ENCODE measurements at regions not wholly inside any gene's neighbourhood (a gene's known extent, or its start where the extent isn't known, plus 50 kb on each side); places are given as distances from the start of the nearest gene placed in this dataset.
A peak's percentile ranks its signal among the peaks of the same experiment; 100 is the strongest.

GRCh38 chr6:94130478-94130877, 711.1 kb upstream of the EPHA7 start:
- no peak for DNase-seq (ENCODE audit: low read depth in 4 of 4, low spot score in 2 of 4)

- no peak for DNase-seq (ENCODE audit: low read depth in 4 of 4, low spot score in 2 of 4)
Measured at GRCh38 chr6:94129926-94130325, 710.6 kb upstream of the EPHA7 start.

- no peak for DNase-seq (ENCODE audit: low read depth in 4 of 4, low spot score in 2 of 4)
Measured at GRCh38 chr6:94127716-94128115, 708.4 kb upstream of the EPHA7 start.

- DNase-seq (ENCODE audit: low read depth in 4 of 4, low spot score in 2 of 4) = no peak
Measured at GRCh38 chr6:94124333-94124732, 705.0 kb upstream of the EPHA7 start.

DNA sequence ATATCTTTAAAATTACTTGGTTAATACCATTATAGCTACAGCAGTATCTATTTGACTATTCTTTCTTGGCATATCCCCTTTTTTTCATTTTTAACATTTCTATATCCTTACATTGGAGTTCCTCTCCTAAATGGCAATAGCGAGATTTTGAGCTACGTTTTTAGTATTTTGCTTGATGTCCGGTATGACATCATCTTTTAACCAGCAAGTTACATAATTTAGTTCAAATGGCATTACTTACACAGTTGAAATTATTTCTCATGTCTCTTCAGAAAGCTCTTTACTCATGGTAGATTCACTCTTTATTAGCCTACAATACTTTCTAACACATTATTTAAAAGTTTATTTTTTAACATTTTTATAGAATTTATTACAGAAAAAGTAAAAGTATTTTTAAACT, 701.7 kb upstream of the EPHA7 start:
- DNase-seq (ENCODE audit: low read depth in 4 of 4, low spot score in 2 of 4) = no peak

DNA sequence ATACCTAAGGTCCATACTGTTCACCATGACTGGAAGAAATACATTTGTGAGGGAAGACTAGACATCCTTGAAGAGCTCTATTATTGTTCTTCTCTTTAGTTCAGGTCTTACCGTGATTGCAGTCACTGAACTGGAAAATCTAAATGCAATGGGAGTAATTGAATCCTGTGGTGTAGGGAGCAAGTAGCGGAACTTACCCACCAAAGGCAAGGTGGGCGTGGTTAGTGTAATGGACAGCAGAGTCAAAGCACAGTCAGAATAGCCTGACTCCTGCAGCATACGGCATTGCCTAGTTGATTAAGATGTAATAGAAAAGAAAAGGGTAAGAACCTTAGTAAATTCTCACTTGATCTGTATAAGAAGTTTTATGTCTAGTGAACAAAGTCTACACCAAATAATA, 679.7 kb upstream of the EPHA7 start:
- DNase-seq (ENCODE audit: low read depth in 4 of 4, low spot score in 2 of 4) = no peak

- no peak for DNase-seq (ENCODE audit: low read depth in 4 of 4, low spot score in 2 of 4)
Measured at GRCh38 chr6:94095961-94096360, 676.6 kb upstream of the EPHA7 start.

GRCh38 chr6:94089941-94090340, 670.6 kb upstream of the EPHA7 start:
- DNase-seq (ENCODE audit: low read depth in 4 of 4, low spot score in 2 of 4) = no peak

- DNase-seq (ENCODE audit: low read depth in 4 of 4, low spot score in 2 of 4) = no peak
Measured at GRCh38 chr6:94088870-94089269, 669.5 kb upstream of the EPHA7 start.

GRCh38 chr6:94074764-94075163, 655.4 kb upstream of the EPHA7 start:
- DNase-seq (ENCODE audit: low read depth in 4 of 4, low spot score in 2 of 4) = no peak

- DNase-seq (ENCODE audit: low read depth in 4 of 4, low spot score in 2 of 4) = no peak
Measured at GRCh38 chr6:94071835-94072234, 652.5 kb upstream of the EPHA7 start.

DNA sequence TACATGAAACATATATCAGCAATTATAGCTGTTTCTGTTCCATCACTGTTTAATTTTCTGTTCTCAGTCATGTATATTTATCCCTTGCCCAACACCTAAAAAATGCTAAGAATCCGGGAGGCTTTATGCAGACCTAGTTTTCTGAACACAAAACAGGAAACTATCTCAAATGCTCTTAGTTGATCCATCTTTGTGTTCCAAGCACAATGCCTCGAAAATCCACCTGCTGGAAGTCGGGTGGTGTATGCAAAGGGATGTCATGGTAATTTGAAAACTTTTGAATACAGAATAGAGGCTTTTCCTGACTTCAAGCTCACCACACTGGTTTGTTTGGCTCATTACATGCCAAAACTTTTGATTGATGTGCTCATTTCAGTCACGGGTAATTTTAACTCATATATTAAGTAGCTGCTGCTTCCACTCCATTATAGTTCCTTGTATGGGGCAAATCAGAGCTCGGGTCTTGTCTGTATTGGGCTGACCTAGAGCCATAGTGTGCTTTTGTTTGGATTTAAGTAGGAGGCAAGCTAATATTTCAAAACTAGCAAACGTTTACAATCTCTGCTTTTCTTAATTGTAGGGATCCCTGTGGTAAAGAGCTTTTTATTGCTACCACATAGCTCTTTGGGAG, 646.5 kb upstream of the EPHA7 start:
- DNase-seq (ENCODE audit: low read depth in 4 of 4, low spot score in 2 of 4) = no peak

DNA sequence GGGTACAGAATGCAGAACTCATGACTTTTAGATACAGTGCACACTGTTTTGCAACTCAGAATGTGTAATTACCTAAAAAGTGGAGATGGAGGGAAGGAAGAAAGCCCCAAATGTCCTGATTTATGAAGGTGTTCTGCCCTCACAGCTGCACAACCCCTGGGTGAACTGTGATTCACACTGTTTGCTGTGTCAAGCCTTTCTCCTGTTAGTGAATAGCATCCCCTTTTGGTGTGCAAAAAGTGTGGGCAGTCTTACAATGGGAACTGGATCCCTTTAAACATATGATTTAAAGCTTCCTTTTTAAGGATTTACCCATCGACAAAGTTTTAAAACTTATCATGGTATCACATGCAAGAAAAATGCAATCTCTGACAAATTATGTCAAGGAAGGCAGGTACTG, 633.4 kb upstream of the EPHA7 start:
- peak in 1 of 4 donors; percentile 21 for DNase-seq (ENCODE audit: low read depth in 4 of 4, low spot score in 2 of 4)

- DNase-seq (ENCODE audit: low read depth in 4 of 4, low spot score in 2 of 4) = no peak
Measured at GRCh38 chr6:94050515-94050914, 631.2 kb upstream of the EPHA7 start.

GRCh38 chr6:94049001-94049400, 629.6 kb upstream of the EPHA7 start:
- DNase-seq (ENCODE audit: low read depth in 4 of 4, low spot score in 2 of 4) = no peak

DNA sequence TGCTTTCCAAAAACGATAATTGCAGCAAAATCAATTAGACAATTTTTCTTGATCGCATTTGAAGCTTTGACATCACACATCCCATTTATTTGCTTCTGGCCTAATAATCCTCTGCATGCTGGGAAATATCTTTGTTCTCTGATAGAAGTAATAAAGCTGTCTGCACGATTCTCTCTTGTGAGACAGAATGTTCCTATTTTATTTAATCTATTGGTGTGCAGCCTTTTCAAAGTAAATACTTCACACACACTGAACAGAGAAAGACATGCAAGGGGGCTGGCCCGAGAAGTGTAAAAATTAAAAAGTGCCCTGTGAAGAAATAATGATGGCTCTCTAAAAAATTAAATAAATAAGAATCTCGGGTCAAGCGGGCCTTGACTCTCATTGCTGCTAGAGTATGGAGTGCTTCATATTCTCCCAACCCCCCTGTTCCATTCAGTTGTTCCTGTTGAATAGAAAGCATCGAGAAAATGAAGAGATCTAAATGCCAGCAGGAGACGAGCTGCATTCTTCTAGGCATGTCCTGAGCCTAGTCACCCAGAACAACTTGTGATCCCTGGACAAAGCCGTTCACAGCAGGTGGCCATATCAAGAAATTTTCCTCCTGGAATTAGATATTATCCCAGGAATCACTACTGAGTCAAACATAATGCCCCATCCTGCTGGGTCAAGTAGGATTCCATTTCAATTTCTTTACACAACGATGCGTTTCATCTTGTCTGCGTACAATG, 625.9 kb upstream of the EPHA7 start:
- no peak for DNase-seq (ENCODE audit: low read depth in 4 of 4, low spot score in 2 of 4)

GRCh38 chr6:94041945-94042709, 622.8 kb upstream of the EPHA7 start:
- DNase-seq (ENCODE audit: low read depth in 4 of 4, low spot score in 2 of 4) = no peak

DNA sequence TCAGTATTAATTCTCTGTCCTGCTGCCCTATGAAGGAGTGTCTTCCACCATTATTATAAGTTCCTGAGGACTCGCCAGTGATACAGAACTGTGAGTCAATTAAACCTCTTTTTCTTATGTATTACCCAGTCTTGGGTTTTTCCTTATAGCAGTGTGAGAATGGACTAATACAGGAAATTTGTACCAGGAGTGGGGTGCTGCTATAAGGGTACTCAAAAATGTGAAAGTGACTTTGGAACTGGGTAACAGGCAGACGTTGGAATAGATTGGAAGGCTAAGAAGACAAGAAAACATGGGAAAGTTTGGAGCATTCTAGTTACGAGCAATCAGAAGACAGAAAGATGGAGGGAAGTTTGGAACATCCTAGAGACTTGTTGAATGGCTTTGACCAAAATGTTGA, 616.7 kb upstream of the EPHA7 start:
- no peak for DNase-seq (ENCODE audit: low read depth in 4 of 4, low spot score in 2 of 4)

DNA sequence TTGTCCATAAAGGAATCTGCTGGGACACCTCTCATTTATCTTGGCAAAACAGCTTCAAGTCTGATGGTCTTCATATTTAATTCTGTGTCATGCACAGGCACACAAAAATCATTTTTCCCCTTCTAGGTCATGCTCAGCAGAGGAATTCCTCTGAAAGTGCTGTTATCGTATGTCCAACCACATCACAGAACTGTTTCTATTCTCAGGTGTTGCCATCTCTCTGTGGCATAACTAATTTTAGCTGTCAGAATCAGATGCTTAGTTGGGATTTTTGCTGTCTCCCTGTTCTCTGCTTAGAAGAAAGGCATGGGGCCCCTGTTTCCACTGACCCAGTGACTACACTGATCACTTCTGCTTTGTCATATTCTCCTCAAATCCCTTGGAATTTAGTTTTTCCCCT, 608.0 kb upstream of the EPHA7 start:
- no peak for DNase-seq (ENCODE audit: low read depth in 4 of 4, low spot score in 2 of 4)

DNA sequence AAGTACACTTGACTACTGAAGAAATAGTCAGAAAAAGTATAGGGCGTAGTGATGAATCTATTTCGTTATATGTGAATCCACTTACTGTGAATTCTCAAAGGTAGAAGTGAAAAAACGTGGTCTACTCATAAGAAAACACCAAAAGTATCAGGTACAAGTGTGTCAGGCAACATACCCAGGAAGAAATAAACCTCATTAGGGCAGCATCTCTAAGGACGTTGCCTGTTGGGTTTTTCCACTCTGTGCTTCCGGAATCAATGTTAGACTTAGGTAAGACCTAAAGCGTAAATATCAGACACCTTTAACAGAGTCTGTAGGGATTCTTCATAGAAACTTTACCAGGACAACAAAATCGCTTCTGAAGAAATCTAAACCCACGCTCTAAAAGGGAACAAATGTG, 607.2 kb upstream of the EPHA7 start:
- no peak for DNase-seq (ENCODE audit: low read depth in 4 of 4, low spot score in 2 of 4)

GRCh38 chr6:94005835-94006234, 586.5 kb upstream of the EPHA7 start:
- no peak for DNase-seq (ENCODE audit: low read depth in 4 of 4, low spot score in 2 of 4)

DNA sequence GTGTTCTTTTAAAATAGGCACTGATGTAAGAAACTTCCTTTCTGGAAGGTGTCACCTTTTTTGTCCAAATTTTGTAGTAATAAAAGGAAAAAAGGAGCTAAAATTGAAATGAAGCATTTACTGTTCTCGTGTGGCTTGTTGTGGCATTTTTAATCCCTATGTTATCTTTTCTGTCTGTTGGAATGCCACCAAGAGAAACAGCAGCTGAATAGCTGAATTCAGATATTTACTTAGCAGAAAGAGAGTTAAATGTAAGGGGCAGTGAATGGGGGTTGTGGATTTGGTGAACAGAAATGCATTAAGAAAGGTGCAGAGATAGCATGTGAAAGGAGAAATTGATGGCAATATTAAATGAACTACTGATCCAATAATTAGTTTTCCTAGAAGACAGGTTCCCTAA, 573.6 kb upstream of the EPHA7 start:
- DNase-seq (ENCODE audit: low read depth in 4 of 4, low spot score in 2 of 4) = no peak

All from left renal cortex interstitium (tissue), 4 donors.